ENCODE measurements at regions not wholly inside any gene's neighbourhood (a gene's known extent, or its start where the extent isn't known, plus 50 kb on each side); places are given as distances from the start of the nearest gene placed in this dataset.
A peak's percentile ranks its signal among the peaks of the same experiment; 100 is the strongest.

DNA sequence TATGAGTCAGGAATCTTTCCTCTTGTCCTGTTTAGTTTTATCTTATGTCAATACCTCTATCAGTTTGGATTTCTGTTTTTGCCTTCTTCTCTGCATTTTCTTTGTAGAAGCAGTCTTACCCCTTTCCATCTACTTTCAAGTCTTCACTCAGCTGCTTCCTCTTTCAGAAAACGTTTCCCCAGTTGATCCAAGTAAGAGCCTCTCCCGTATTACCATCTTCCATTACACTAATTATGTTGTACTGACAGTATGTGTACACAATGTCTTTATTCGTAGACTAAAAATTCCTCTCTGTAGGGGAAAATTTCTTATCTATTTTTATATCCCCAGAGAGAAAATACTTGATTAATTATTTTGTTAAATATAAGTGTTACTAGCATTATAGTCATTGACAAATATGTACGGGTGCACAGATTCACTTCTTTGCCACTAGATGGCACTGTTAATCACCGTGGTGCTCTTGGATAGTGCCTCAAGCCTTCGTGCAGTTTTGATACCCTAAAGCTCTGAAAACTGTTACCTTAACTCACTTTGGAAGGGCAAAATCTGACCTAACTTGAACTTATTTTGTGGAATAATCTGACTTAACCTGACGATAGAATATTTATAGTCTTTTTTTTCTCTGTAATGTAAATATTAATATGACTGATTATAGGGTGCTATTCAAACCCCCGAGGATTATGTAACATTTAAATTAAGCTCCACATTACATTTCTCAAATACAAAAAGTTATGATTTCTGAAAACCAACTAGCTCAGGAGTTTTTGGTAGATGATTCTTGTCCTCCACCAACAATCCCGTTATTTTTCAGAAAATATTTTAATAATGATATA is 74.2 kb upstream of the POU1F1 start:
- H3K9ac ChIP-seq (ENCODE audit: control insufficient read depth, extremely low read depth, insufficient read depth, low read length) = no peak overlapping the region
- FAIRE-seq = peak; percentile 5
- no peak for DNase-seq (ENCODE audit: low read depth, low spot score)
- H2AFZ ChIP-seq (ENCODE audit: control insufficient read depth, low read length) = no peak overlapping the region
- no peaks in the 10 kb centered on the region for H3K36me3 ChIP-seq (ENCODE audit: control insufficient read depth in 2 of 2, extremely low read depth in 1 of 2, insufficient read depth in 2 of 2, low read length in 2 of 2)
- H3K4me2 ChIP-seq (ENCODE audit: control insufficient read depth, extremely low read depth, insufficient read depth, low read depth, low read length) = peak overlapping the region; percentile 22
- no peaks in the 10 kb centered on the region for H3K4me1 ChIP-seq (ENCODE audit: control insufficient read depth, extremely low read depth, insufficient read depth, low read length)
- no peak overlapping the region for H3K27ac ChIP-seq (ENCODE audit: control insufficient read depth, insufficient read depth, low read length)
- no peaks in the 10 kb centered on the region for H3K9me3 ChIP-seq (ENCODE audit: control insufficient read depth, low read depth, low read length)
- dilution Hi-C loops (cut with MboI; ENCODE audit: extremely low pct_ligation_motif_present, low sequenced_read_pairs) = no loop called here
- no peaks in the 10 kb centered on the region for H3K27me3 ChIP-seq (ENCODE audit: control insufficient read depth, extremely low read depth, insufficient read depth, low read length)
- no peak for TF ChIP-seq EZH2 (IDR thresholded peaks at IDR 0.05; ENCODE audit: low read length)
- TF ChIP-seq, protein P1, sequence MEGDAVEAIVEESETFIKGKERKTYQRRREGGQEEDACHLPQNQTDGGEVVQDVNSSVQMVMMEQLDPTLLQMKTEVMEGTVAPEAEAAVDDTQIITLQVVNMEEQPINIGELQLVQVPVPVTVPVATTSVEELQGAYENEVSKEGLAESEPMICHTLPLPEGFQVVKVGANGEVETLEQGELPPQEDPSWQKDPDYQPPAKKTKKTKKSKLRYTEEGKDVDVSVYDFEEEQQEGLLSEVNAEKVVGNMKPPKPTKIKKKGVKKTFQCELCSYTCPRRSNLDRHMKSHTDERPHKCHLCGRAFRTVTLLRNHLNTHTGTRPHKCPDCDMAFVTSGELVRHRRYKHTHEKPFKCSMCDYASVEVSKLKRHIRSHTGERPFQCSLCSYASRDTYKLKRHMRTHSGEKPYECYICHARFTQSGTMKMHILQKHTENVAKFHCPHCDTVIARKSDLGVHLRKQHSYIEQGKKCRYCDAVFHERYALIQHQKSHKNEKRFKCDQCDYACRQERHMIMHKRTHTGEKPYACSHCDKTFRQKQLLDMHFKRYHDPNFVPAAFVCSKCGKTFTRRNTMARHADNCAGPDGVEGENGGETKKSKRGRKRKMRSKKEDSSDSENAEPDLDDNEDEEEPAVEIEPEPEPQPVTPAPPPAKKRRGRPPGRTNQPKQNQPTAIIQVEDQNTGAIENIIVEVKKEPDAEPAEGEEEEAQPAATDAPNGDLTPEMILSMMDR (optimal IDR thresholded peaks at IDR 0.05 in 1 of 3, IDR thresholded peaks at IDR 0.05 in 1 of 3, conservative IDR thresholded peaks at IDR 0.05 in 1 of 3; ENCODE audit: extremely low read depth in 1 of 3, insufficient read depth in 2 of 3, low read length in 3 of 3) = peak; percentile 72 to 83 (median 76)
- no peaks in the 10 kb centered on the region for H3K9me1 ChIP-seq (ENCODE audit: control insufficient read depth, extremely low read depth, insufficient read depth, low read length)
- no peak overlapping the region for H3K4me3 ChIP-seq (ENCODE audit: control insufficient read depth in 2 of 3, extremely low read depth in 1 of 3, insufficient read depth in 2 of 3, low read depth in 1 of 3, low read length in 3 of 3)
- H4K20me1 ChIP-seq (ENCODE audit: control insufficient read depth, extremely low read depth, insufficient read depth, low read length) = no peaks in the 10 kb centered on the region
- no peaks in the 10 kb centered on the region for H3K79me2 ChIP-seq (ENCODE audit: control insufficient read depth, insufficient read depth, low read length)

DNA sequence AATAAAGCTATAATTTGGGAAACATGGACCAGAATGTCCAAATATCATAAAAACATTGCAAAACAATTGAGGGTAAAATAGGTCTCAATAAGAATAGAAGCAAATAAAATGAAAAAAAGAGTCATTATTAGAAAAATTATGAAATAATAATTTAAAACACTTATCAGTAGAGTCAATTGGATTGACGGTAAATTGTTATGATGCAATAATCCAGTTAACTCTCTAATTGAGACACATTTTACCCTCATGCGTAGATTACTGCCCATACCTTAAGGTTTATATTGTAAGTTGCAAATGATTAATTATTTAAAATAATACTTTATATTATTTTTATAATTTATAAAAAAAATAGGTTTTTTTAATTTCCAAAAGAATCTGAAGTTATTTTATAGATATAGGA is 73.4 kb upstream of the POU1F1 start:
- dilution Hi-C loops (cut with MboI; ENCODE audit: extremely low pct_ligation_motif_present, low sequenced_read_pairs) = no loop called here
- no peaks in the 10 kb centered on the region for H3K9me3 ChIP-seq (ENCODE audit: control insufficient read depth, low read depth, low read length)
- H3K27me3 ChIP-seq (ENCODE audit: control insufficient read depth, extremely low read depth, insufficient read depth, low read length) = no peaks in the 10 kb centered on the region
- no peak overlapping the region for H3K4me2 ChIP-seq (ENCODE audit: control insufficient read depth, extremely low read depth, insufficient read depth, low read depth, low read length)
- FAIRE-seq = no peak
- H3K79me2 ChIP-seq (ENCODE audit: control insufficient read depth, insufficient read depth, low read length) = no peaks in the 10 kb centered on the region
- H3K9me1 ChIP-seq (ENCODE audit: control insufficient read depth, extremely low read depth, insufficient read depth, low read length) = no peaks in the 10 kb centered on the region
- TF ChIP-seq EZH2 (IDR thresholded peaks at IDR 0.05; ENCODE audit: low read length) = no peak
- TF ChIP-seq, protein P1 (optimal IDR thresholded peaks at IDR 0.05 in 1 of 3, IDR thresholded peaks at IDR 0.05 in 1 of 3, conservative IDR thresholded peaks at IDR 0.05 in 1 of 3; ENCODE audit: extremely low read depth in 1 of 3, insufficient read depth in 2 of 3, low read length in 3 of 3) = no peak
- DNase-seq (ENCODE audit: low read depth, low spot score) = no peak
- no peak overlapping the region for H3K4me3 ChIP-seq (ENCODE audit: control insufficient read depth in 2 of 3, extremely low read depth in 1 of 3, insufficient read depth in 2 of 3, low read depth in 1 of 3, low read length in 3 of 3)
- H4K20me1 ChIP-seq (ENCODE audit: control insufficient read depth, extremely low read depth, insufficient read depth, low read length) = no peaks in the 10 kb centered on the region
- no peaks in the 10 kb centered on the region for H3K36me3 ChIP-seq (ENCODE audit: control insufficient read depth in 2 of 2, extremely low read depth in 1 of 2, insufficient read depth in 2 of 2, low read length in 2 of 2)
- H3K9ac ChIP-seq (ENCODE audit: control insufficient read depth, extremely low read depth, insufficient read depth, low read length) = no peak overlapping the region
- H3K27ac ChIP-seq (ENCODE audit: control insufficient read depth, insufficient read depth, low read length) = no peak overlapping the region
- H2AFZ ChIP-seq (ENCODE audit: control insufficient read depth, low read length) = no peak overlapping the region
- no peaks in the 10 kb centered on the region for H3K4me1 ChIP-seq (ENCODE audit: control insufficient read depth, extremely low read depth, insufficient read depth, low read length)

All from keratinocyte (primary cell).